Heart right ventricle (tissue), 16 donors: ENCODE measurements at regions not wholly inside any gene's neighbourhood (a gene's known extent, or its start where the extent isn't known, plus 50 kb on each side); places are given as distances from the start of the nearest gene placed in this dataset.

ENCODE experiments used
- ATAC-seq, 8 donors: fragments of 200-7000 bp; cut with Tn5 transposase; one replicate each; pipeline ENCODE4 v1.9.1; 2020; ENCODE audit warnings: mild to moderate bottlenecking in 8 of 8, moderate library complexity in 8 of 8, moderate number of reproducible peaks in 1 of 8
- DNase-seq, 2 donors: peaks; one replicate each; pipeline ENCODE4 v3.0.0-alpha.2; 2020
- H3K27ac ChIP-seq, 10 donors: fragments of 200-600 bp; sonication (generic) in 2 of 10; one replicate each; pipeline versions ENCODE4 v1.5.0 to v1.8.0; 2020 to 2022; ENCODE audit warnings: mild to moderate bottlenecking in 3 of 10
- H3K27me3 ChIP-seq, 7 donors: fragments of 200-600 bp; one replicate each; pipeline ENCODE4 v1.8.0; 2021 to 2022; ENCODE audit warnings: mild to moderate bottlenecking in 2 of 7
- H3K36me3 ChIP-seq, 9 donors: fragments of 200-600 bp; sonication (generic) in 1 of 9; one replicate each; pipeline versions ENCODE4 v1.5.0 to v1.8.0; 2020 to 2022; ENCODE audit warnings: mild to moderate bottlenecking in 2 of 9
- H3K4me1 ChIP-seq, 9 donors: fragments of 200-600 bp; sonication (generic) in 1 of 9; one replicate each; pipeline versions ENCODE4 v1.5.0 to v1.8.0; 2020 to 2022; ENCODE audit warnings: mild to moderate bottlenecking in 4 of 9
- H3K4me3 ChIP-seq, 10 donors: fragments of 200-600 bp; sonication (generic) in 2 of 10; one replicate each; pipeline versions ENCODE4 v1.5.0 to v1.8.0; 2020 to 2022; ENCODE audit warnings: mild to moderate bottlenecking in 7 of 10, moderate library complexity in 2 of 10
- H3K9me3 ChIP-seq, 11 donors: fragments of 200-600 bp in 10 of 11; sonication (generic) in 2 of 11; one replicate each; pipeline versions ENCODE4 v1.5.0 to v1.8.0; 2013 to 2022; ENCODE audit warnings: mild to moderate bottlenecking in 2 of 11, control low read depth in 1 of 11, moderate library complexity in 1 of 11
- WGBS, 2 donors: extraction: QIAGEN DNeasy Blood & Tissue Kit; methylation state at CpG; one replicate each; pipeline ENCODE4 v1.1.7; 2013; ENCODE audit warnings: inconsistent platforms in 1 of 2; 5-methylcytosine and 5-hydroxymethylcytosine counted together
- intact Hi-C, 10 donors: fragments of 100-400 bp; cut with DNase I; formaldehyde crosslinking; loops; one replicate each; pipeline versions ENCODE4 v1.11.1 to v1.14.2; 2022
- TF ChIP-seq, protein P1 (sequence below), 9 donors: fragments of 200-600 bp; sonication (generic) in 2 of 9; IDR thresholded peaks; one replicate each; pipeline versions ENCODE4 v1.5.0 to v1.8.0; 2021 to 2022; ENCODE audit warnings: antibody characterized with exemption in 9 of 9, mild to moderate bottlenecking in 5 of 9, moderate library complexity in 1 of 9
- donor health status: Arrhythmogenic right ventricular cardiomyopathy.
- donor health status: ischemic (EF 13 %, LVEDD 7.1; RV severe dilation, severe dysfunction).
- donor health status: healthy with polysubstance abuse.
- donor health status: DM: no; HTN: yes; CAD: no.
- donor health status: DM: no; HTN: no; CAD: no.
- donor health status: ischemic (EF 25% LVEDD 6.9; RV normal size, moderate dysfunction).
- donor health status: ischemic (EF 25% LVEDD 5.7; RV mildly dilated, moderate dysfunction).
- donor health status: healthy.
- donor health status: DM: yes; HTN: yes; CAD: no.
- donor health status: Ischemic cardiomyopathy.
- donor health status: ischemic (EF 35%, LVEDD 5.7; RV mildly dilated, moderate dysfunction).
- donor health status: nonischemic (EF 11% LVEDD 7.7; RV severe dilation, severe dysfunction).
- donor health status: DM: yes; HTN: yes; CAD: no.
- donor health status: PGD.
- donor health status: ischemic (EF 29% LVEDD 5.4; RV normal size, mild dysfunction).
- donor health status: nonischemic (EF 23%, LVEDD 6.1; RV moderate dilation, normal function).

- WGBS, 2 donors, result 97 to 99% methylated on average over 2 of the region's 2 CpGs
- no peak for ATAC-seq
- DNase-seq, result no peak
- TF ChIP-seq, protein P1, sequence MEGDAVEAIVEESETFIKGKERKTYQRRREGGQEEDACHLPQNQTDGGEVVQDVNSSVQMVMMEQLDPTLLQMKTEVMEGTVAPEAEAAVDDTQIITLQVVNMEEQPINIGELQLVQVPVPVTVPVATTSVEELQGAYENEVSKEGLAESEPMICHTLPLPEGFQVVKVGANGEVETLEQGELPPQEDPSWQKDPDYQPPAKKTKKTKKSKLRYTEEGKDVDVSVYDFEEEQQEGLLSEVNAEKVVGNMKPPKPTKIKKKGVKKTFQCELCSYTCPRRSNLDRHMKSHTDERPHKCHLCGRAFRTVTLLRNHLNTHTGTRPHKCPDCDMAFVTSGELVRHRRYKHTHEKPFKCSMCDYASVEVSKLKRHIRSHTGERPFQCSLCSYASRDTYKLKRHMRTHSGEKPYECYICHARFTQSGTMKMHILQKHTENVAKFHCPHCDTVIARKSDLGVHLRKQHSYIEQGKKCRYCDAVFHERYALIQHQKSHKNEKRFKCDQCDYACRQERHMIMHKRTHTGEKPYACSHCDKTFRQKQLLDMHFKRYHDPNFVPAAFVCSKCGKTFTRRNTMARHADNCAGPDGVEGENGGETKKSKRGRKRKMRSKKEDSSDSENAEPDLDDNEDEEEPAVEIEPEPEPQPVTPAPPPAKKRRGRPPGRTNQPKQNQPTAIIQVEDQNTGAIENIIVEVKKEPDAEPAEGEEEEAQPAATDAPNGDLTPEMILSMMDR (IDR thresholded peaks at IDR 0.05), result no peak
- intact Hi-C loops, result no loop called here
- Histone ChIP-seq H3K27ac (no peak overlapping the region), H3K27me3 (no peaks in the 10 kb centered on the region), H3K9me3 (no peaks in the 10 kb centered on the region), H3K36me3 (no peaks in the 10 kb centered on the region), H3K4me1 (peaks cover 0 to 6% (median 0%) of the 10 kb centered on the region in 9 donors), H3K4me3 (no peak overlapping the region)
Observed at GRCh38 chr7:33732462-33732861, 172.9 kb upstream of the BMPER start.

- peaks cover 0 to 6% (median 0%) of the 10 kb centered on the region in 9 donors for H3K4me1 ChIP-seq
- DNase-seq (peak in 1 of 2 donors; percentile 26), ATAC-seq (peak; percentile 38 to 79 (median 58))
- no peaks in the 10 kb centered on the region for H3K27me3 ChIP-seq
- no peak overlapping the region for H3K4me3 ChIP-seq
- no peak overlapping the region for H3K27ac ChIP-seq
- no peaks in the 10 kb centered on the region for H3K36me3 ChIP-seq
- H3K9me3 ChIP-seq, result no peaks in the 10 kb centered on the region
- TF ChIP-seq, protein P1 (IDR thresholded peaks at IDR 0.05), result no peak
- 38 to 50% methylated on average over 16 of the region's 16 CpGs for WGBS, 2 donors
- intact Hi-C loops, result no loop called here
Observed at GRCh38 chr7:33733870-33734650, 171.3 kb upstream of the BMPER start.

DNA sequence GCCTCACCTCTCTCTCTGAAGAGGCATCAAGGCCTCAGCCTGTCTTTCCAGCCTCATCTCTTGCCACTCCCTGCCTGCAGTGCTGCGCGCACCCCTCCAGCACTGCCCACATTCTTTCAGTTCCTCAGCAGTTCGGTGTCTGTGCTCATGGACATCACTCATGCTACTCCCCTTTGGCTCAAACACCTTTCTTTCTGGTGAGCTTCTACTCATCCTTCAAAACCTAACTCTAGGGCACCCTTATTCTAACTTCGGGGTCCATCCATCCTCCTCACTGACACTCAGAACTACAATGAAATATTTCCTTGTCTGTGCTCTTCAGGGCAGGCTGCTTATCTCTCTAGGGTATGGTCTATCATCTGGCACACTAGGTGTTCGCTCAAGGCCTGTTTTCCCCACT lies 169.9 kb upstream of the BMPER start:
- H3K27ac ChIP-seq, result no peak overlapping the region

DNA sequence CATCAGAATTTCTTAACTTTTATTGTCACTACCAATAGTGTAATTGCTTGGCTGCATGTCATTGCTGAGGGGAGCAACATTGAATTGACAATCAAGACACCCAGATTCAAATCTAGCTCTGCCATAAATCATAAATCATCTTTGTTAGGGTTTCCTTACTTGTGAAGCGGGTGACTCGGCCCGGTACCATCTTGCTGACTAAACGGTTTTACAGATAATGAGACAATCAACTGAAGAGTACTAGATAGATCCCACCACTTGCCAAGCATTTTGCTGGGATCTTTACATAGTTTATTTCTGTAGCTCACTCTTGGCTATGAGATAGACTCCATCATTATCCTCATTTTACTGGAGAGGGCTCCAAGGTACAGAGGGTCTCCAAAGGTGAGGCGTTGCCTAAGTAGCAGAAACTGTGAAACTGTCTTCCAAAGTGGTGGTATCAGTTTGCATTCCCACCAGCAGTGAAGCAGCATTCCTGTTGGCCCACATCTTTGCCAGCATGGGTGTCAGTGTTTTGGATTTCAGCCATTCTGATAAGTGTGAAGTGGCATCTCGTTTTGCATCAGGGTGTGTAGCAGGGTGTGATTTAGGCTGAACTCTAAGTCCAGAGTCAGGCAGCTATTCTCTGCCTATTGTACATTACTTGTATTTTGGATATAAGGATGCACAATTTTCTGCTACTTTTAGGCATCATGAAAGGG lies 168.7 kb upstream of the BMPER start:
- Histone ChIP-seq H3K4me3 (no peak overlapping the region), H3K27me3 (no peaks in the 10 kb centered on the region), H3K9me3 (no peaks in the 10 kb centered on the region), H3K4me1 (peaks cover 0 to 6% (median 0%) of the 10 kb centered on the region in 9 donors), H3K27ac (no peak overlapping the region), H3K36me3 (no peaks in the 10 kb centered on the region)
- 60 to 67% methylated on average over 6 of the region's 6 CpGs for WGBS, 2 donors
- ATAC-seq (no peak), DNase-seq (no peak)
- intact Hi-C loops, result no loop called here
- TF ChIP-seq, protein P1 (IDR thresholded peaks at IDR 0.05), result no peak

More for the DNA sequence above, 169.9 kb upstream of the BMPER start:
- Histone ChIP-seq H3K9me3 (no peaks in the 10 kb centered on the region), H3K4me3 (no peak overlapping the region), H3K27me3 (no peaks in the 10 kb centered on the region), H3K4me1 (peaks cover 0 to 6% (median 0%) of the 10 kb centered on the region in 9 donors), H3K36me3 (no peaks in the 10 kb centered on the region)
- intact Hi-C loops, result no loop called here
- no peak for DNase-seq
- 97% methylated on average over 5 of the region's 5 CpGs for WGBS, 2 donors
- TF ChIP-seq, protein P1 (IDR thresholded peaks at IDR 0.05), result no peak
- no peak for ATAC-seq
